Kidney tubule cell (primary cell): ENCODE measurements at regions not wholly inside any gene's neighbourhood (a gene's known extent, or its start where the extent isn't known, plus 50 kb on each side); places are given as distances from the start of the nearest gene placed in this dataset.
"Not testable (repeated sequence)": the region's sequence is repeated elsewhere in the genome, so short reads cannot be mapped to it uniquely, and the experiment has no call there.

Experiments
- DNase-seq: peaks from one replicate; pipeline ENCODE4 v3.0.0-alpha.2; 2018; ENCODE audit warnings: low spot score

GRCh38 chr1:193406901-193407300 is 220.5 kb upstream of the B3GALT2 start:
- peak; percentile 68 for DNase-seq

- peak; percentile 83 for DNase-seq
These were observed 217.8 kb upstream of the B3GALT2 start for GRCh38 chr1:193404236-193404635.

GRCh38 chr1:193402977-193403376 is 216.6 kb upstream of the B3GALT2 start:
- peak; percentile 72 for DNase-seq

GRCh38 chr1:193402037-193402436 is 215.6 kb upstream of the B3GALT2 start:
- DNase-seq = no peak

GRCh38 chr1:193394336-193394735 is 207.9 kb upstream of the B3GALT2 start:
- DNase-seq = no peak

GRCh38 chr1:193392686-193393085 is 206.3 kb upstream of the B3GALT2 start:
- DNase-seq = no peak

- no peak for DNase-seq
These were observed 202.3 kb upstream of the B3GALT2 start for GRCh38 chr1:193388683-193389082.

- DNase-seq = no peak
These were observed 201.8 kb upstream of the B3GALT2 start for GRCh38 chr1:193388165-193388564.

- no peak for DNase-seq
These were observed 201.0 kb upstream of the B3GALT2 start for GRCh38 chr1:193387406-193387805.

GRCh38 chr1:193378451-193378850 is 192.0 kb upstream of the B3GALT2 start:
- DNase-seq = not testable (repeated sequence)

GRCh38 chr1:193377472-193377871 is 191.1 kb upstream of the B3GALT2 start:
- no peak for DNase-seq

- DNase-seq = no peak
These were observed 186.1 kb upstream of the B3GALT2 start for GRCh38 chr1:193372553-193372952.

GRCh38 chr1:193368302-193368701 is 181.9 kb upstream of the B3GALT2 start:
- DNase-seq = no peak

- DNase-seq = no peak
These were observed 181.4 kb upstream of the B3GALT2 start for GRCh38 chr1:193367863-193368262.

GRCh38 chr1:193366764-193367507 is 180.5 kb upstream of the B3GALT2 start:
- no peak for DNase-seq

- DNase-seq = no peak
These were observed 179.6 kb upstream of the B3GALT2 start for GRCh38 chr1:193365966-193366365.

- no peak for DNase-seq
These were observed 173.2 kb upstream of the B3GALT2 start for GRCh38 chr1:193359631-193360030.

GRCh38 chr1:193358419-193358818 is 172.0 kb upstream of the B3GALT2 start:
- no peak for DNase-seq

GRCh38 chr1:193356249-193356648 is 169.8 kb upstream of the B3GALT2 start:
- DNase-seq = no peak

- DNase-seq = no peak
These were observed 169.2 kb upstream of the B3GALT2 start for GRCh38 chr1:193355626-193356025.

GRCh38 chr1:193355178-193355577 is 168.8 kb upstream of the B3GALT2 start:
- peak; percentile 75 for DNase-seq

- DNase-seq = no peak
These were observed 162.5 kb upstream of the B3GALT2 start for GRCh38 chr1:193348769-193349535.

- DNase-seq = no peak
These were observed 161.8 kb upstream of the B3GALT2 start for GRCh38 chr1:193348091-193348768.
